ENCODE measurements at regions not wholly inside any gene's neighbourhood (a gene's known extent, or its start where the extent isn't known, plus 50 kb on each side); places are given as distances from the start of the nearest gene placed in this dataset.

GRCh38 chr1:64361974-64362373, 108.0 kb upstream of the CACHD1 start:
- ChIA-PET CTCF (no interaction called here), POLR2A (no interaction called here)
- no peak for TF ChIP-seq CHD2 (IDR thresholded peaks at IDR 0.05; ENCODE audit: low read length, partially characterized antibody)
- no peak for TF ChIP-seq SREBF2 (IDR thresholded peaks at IDR 0.05)
- TF ChIP-seq SMC3 (IDR thresholded peaks at IDR 0.05) = no peak
- TF ChIP-seq ZNF302 (CRISPR knock-in tag; IDR thresholded peaks at IDR 0.05) = no peak
- Histone ChIP-seq H3K9me3 (no peaks in the 10 kb centered on the region), H3K27ac (no peak overlapping the region), H3K4me3 (no peak overlapping the region), H3K4me1 (no peaks in the 10 kb centered on the region), H3K4me2 (no peak overlapping the region)
- FAIRE-seq (no peak), ATAC-seq (no peak), DNase-seq (ENCODE audit: low read depth in 1 of 2, low spot score in 1 of 2) (no peak)
- 87% methylated on average over 3 of the region's 3 CpGs for WGBS (ENCODE audit: missing lambda C conversion rate)

GRCh38 chr1:64363111-64363510, 106.8 kb upstream of the CACHD1 start:
- WGBS (ENCODE audit: missing lambda C conversion rate) = 34% methylated on average over 4 of the region's 4 CpGs
- FAIRE-seq = no peak
- Histone ChIP-seq H3K4me3 (no peak overlapping the region), H3K27ac (no peak overlapping the region), H3K4me2 (no peak overlapping the region), H3K4me1 (no peaks in the 10 kb centered on the region), H3K9me3 (no peaks in the 10 kb centered on the region)
- TF ChIP-seq HMGXB4 (CRISPR knock-in tag; IDR thresholded peaks at IDR 0.05; ENCODE audit: borderline replicate concordance) (no peak), USF2 (IDR thresholded peaks at IDR 0.05) (no peak), ATOH8 (CRISPR knock-in tag; IDR thresholded peaks at IDR 0.05; ENCODE audit: low read depth) (no peak), CBX2 (IDR thresholded peaks at IDR 0.05; ENCODE audit: borderline replicate concordance, low read depth) (no peak), FOXS1 (CRISPR knock-in tag; IDR thresholded peaks at IDR 0.05) (no peak), E2F6 (IDR thresholded peaks at IDR 0.05; ENCODE audit: borderline replicate concordance, low read depth) (no peak)
- POLR2A ChIA-PET = no interaction called here
- no peak for DNase-seq (ENCODE audit: low read depth in 1 of 2, low spot score in 1 of 2)
- CTCF ChIA-PET = no interaction called here
- ATAC-seq = no peak

GRCh38 chr1:64363616-64364015, 106.3 kb upstream of the CACHD1 start:
- Histone ChIP-seq H3K4me3 (no peak overlapping the region), H3K4me1 (no peaks in the 10 kb centered on the region), H3K4me2 (no peak overlapping the region), H3K9me3 (no peaks in the 10 kb centered on the region), H3K27ac (no peak overlapping the region)
- CTCF ChIA-PET = no interaction called here
- no peak for TF ChIP-seq MYC (IDR thresholded peaks at IDR 0.05; ENCODE audit: borderline replicate concordance, low read length)
- no peak for TF ChIP-seq EHF (CRISPR knock-in tag; IDR thresholded peaks at IDR 0.05)
- TF ChIP-seq HOXA7 (CRISPR knock-in tag; IDR thresholded peaks at IDR 0.05) = no peak
- no peak for TF ChIP-seq FOSL2 (IDR thresholded peaks at IDR 0.05)
- no peak for TF ChIP-seq FOSL2 (CRISPR knock-in tag; IDR thresholded peaks at IDR 0.05)
- no peak for TF ChIP-seq ZFP36 (IDR thresholded peaks at IDR 0.05; ENCODE audit: borderline replicate concordance, partially characterized antibody)
- no peak for TF ChIP-seq HOXB5 (CRISPR knock-in tag; IDR thresholded peaks at IDR 0.05)
- TF ChIP-seq CBX2 (IDR thresholded peaks at IDR 0.05; ENCODE audit: borderline replicate concordance, low read depth) = no peak
- no peak for TF ChIP-seq ZC3H11A (IDR thresholded peaks at IDR 0.05)
- no peak for TF ChIP-seq TFCP2L1 (CRISPR knock-in tag; IDR thresholded peaks at IDR 0.05)
- ATAC-seq (no peak), FAIRE-seq (no peak), DNase-seq (ENCODE audit: low read depth in 1 of 2, low spot score in 1 of 2) (no peak)
- POLR2A ChIA-PET = no interaction called here
